Esophagus muscularis mucosa (tissue), 4 donors: ENCODE measurements at regions not wholly inside any gene's neighbourhood (a gene's known extent, or its start where the extent isn't known, plus 50 kb on each side); places are given as distances from the start of the nearest gene placed in this dataset.

Source experiments
- DNase-seq: peaks from one replicate; pipeline ENCODE4 v3.0.0-alpha.2; 2017; ENCODE audit errors: extremely low spot score
- H3K27ac ChIP-seq, 4 donors: fragments of 200-600 bp; sonication (generic); replicated peaks in 1 of 4; 1 replicate in 3 of 4; 2 replicates in 1 of 4; pipeline ENCODE4 v1.5.1; 2016 to 2019; ENCODE audit warnings: mild to moderate bottlenecking in 1 of 4
- H3K27me3 ChIP-seq, 4 donors: fragments of 200-600 bp; sonication (generic); one replicate each; pipeline versions ENCODE4 v1.5.1 to v1.6.0; 2016 to 2019
- H3K36me3 ChIP-seq, 4 donors: fragments of 200-600 bp; sonication (generic); one replicate each; pipeline ENCODE4 v1.5.1; 2016 to 2019
- H3K4me1 ChIP-seq, 4 donors: fragments of 200-600 bp; sonication (generic); one replicate each; pipeline ENCODE4 v1.5.1; 2016 to 2019
- H3K4me3 ChIP-seq, 4 donors: fragments of 200-600 bp; sonication (generic); 1 replicate in 2 of 4; 2 replicates in 2 of 4; pipeline ENCODE4 v1.5.1; 2016 to 2019; ENCODE audit warnings: mild to moderate bottlenecking in 4 of 4, moderate library complexity in 1 of 4
- H3K9me3 ChIP-seq, 4 donors: fragments of 200-600 bp; sonication (generic); 1 replicate in 3 of 4; 2 replicates in 1 of 4; pipeline ENCODE4 v1.5.1; 2016 to 2019
- CTCF ChIP-seq, 3 experiments: fragments of 200-600 bp in 2 of 3; fragments of 450-650 bp in 1 of 3; sonication (generic) in 2 of 3; IDR thresholded peaks; one replicate each; pipeline ENCODE4 v1.5.1; 2017 to 2019; ENCODE audit warnings: antibody characterized with exemption in 3 of 3, mild to moderate bottlenecking in 2 of 3, moderate library complexity in 1 of 3
- EP300 ChIP-seq: sonication (generic); formaldehyde crosslinking; IDR thresholded peaks from one replicate; pipeline ENCODE4 v1.6.1; 2017; ENCODE audit warnings: antibody characterized with exemption
- POLR2A ChIP-seq: fragments of 450-650 bp; IDR thresholded peaks from one replicate; pipeline ENCODE4 v1.6.1; 2017; ENCODE audit warnings: antibody characterized with exemption, moderate library complexity, mild to moderate bottlenecking, low read depth
- POLR2AphosphoS5 ChIP-seq, 2 donors: sonication (generic); formaldehyde crosslinking; IDR thresholded peaks; one replicate each; pipeline ENCODE4 v1.6.1; 2017; ENCODE audit warnings: antibody characterized with exemption in 2 of 2
- WGBS: methylation state at CpG from one replicate; pipeline ENCODE4 v1.1.5; 2018; 5-methylcytosine and 5-hydroxymethylcytosine counted together
- intact Hi-C: fragments of 100-400 bp; cut with DNase I; formaldehyde crosslinking; loops from one replicate; pipeline ENCODE4 v1.15.1; 2023

- Histone ChIP-seq H3K9me3 (no peaks in the 10 kb centered on the region), H3K4me3 (no peak overlapping the region), H3K4me1 (no peaks in the 10 kb centered on the region), H3K27ac (no peak overlapping the region), H3K36me3 (no peaks in the 10 kb centered on the region), H3K27me3 (no peaks in the 10 kb centered on the region)
- DNase-seq: no peak
- TF ChIP-seq CTCF (IDR thresholded peaks at IDR 0.05) (no peak), POLR2A (no peak), EP300 (no peak), POLR2AphosphoS5 (IDR thresholded peaks at IDR 0.05) (no peak)
- intact Hi-C loops: no loop called here
- 25% methylated on average over 3 of the region's 3 CpGs for WGBS
Measured at GRCh38 chr3:28173836-28174235, 67.6 kb upstream of the CMC1 start.

- no peaks in the 10 kb centered on the region for H3K9me3 ChIP-seq
- TF ChIP-seq CTCF (IDR thresholded peaks at IDR 0.05): no peak
- no peak for TF ChIP-seq EP300
- TF ChIP-seq POLR2A: no peak
- TF ChIP-seq POLR2AphosphoS5 (IDR thresholded peaks at IDR 0.05): no peak
- H3K27me3 ChIP-seq: no peaks in the 10 kb centered on the region
- H3K4me1 ChIP-seq: no peaks in the 10 kb centered on the region
- H3K4me3 ChIP-seq: no peak overlapping the region
- no peak overlapping the region for H3K27ac ChIP-seq
- H3K36me3 ChIP-seq: no peaks in the 10 kb centered on the region
- no peak for DNase-seq
- intact Hi-C loops: no loop called here
Measured at GRCh38 chr3:28186748-28187147, 54.7 kb upstream of the CMC1 start.

- H3K27ac ChIP-seq: no peak overlapping the region
- H3K36me3 ChIP-seq: no peaks in the 10 kb centered on the region
- no peaks in the 10 kb centered on the region for H3K27me3 ChIP-seq
- no peaks in the 10 kb centered on the region for H3K4me1 ChIP-seq
- TF ChIP-seq CTCF (IDR thresholded peaks at IDR 0.05) (no peak), EP300 (no peak), POLR2AphosphoS5 (IDR thresholded peaks at IDR 0.05) (no peak), POLR2A (no peak)
- intact Hi-C loops: no loop called here
- WGBS: 96% methylated on average over 2 of the region's 2 CpGs
- no peak overlapping the region for H3K4me3 ChIP-seq
- H3K9me3 ChIP-seq: no peaks in the 10 kb centered on the region
- no peak for DNase-seq
Measured at GRCh38 chr3:28188686-28189085, 52.7 kb upstream of the CMC1 start.

- Histone ChIP-seq H3K27me3 (no peaks in the 10 kb centered on the region), H3K9me3 (no peaks in the 10 kb centered on the region), H3K27ac (no peak overlapping the region), H3K4me3 (no peak overlapping the region), H3K36me3 (no peaks in the 10 kb centered on the region), H3K4me1 (no peaks in the 10 kb centered on the region)
- intact Hi-C loops: no loop called here
- 93% methylated on average over 2 of the region's 2 CpGs for WGBS
- DNase-seq: no peak
- TF ChIP-seq CTCF (IDR thresholded peaks at IDR 0.05) (no peak), POLR2AphosphoS5 (IDR thresholded peaks at IDR 0.05) (no peak), POLR2A (no peak), EP300 (no peak)
Measured at GRCh38 chr3:28191363-28191762, 50.1 kb upstream of the CMC1 start.
